RWPE2 (cell line): ENCODE measurements at regions not wholly inside any gene's neighbourhood (a gene's known extent, or its start where the extent isn't known, plus 50 kb on each side); places are given as distances from the start of the nearest gene placed in this dataset.
"Not testable (repeated sequence)": the region's sequence is repeated elsewhere in the genome, so short reads cannot be mapped to it uniquely, and the experiment has no call there.

ENCODE experiments used
- ATAC-seq: fragments of 200-7000 bp; cut with Tn5 transposase; 3 replicates; pipeline ENCODE4 v1.9.1; 2021; ENCODE audit warnings: low read depth
- DNase-seq: peaks from one replicate; pipeline ENCODE4 v3.0.0-alpha.2; 2020; ENCODE audit warnings: low spot score
- H3K27ac ChIP-seq: fragments of 450-650 bp; 2 replicates; pipeline ENCODE4 v1.5.1; 2017; ENCODE audit warnings: mild to moderate bottlenecking; ENCODE audit not compliant: poor library complexity, severe bottlenecking
- H3K27me3 ChIP-seq: fragments of 250-450 bp; sonication (Bioruptor Pico); 2 replicates; pipeline ENCODE4 v1.5.1; 2021; ENCODE audit warnings: mild to moderate bottlenecking, moderate library complexity; ENCODE audit not compliant: insufficient read depth, poor library complexity, severe bottlenecking
- H3K36me3 ChIP-seq: fragments of 250-450 bp; sonication (Bioruptor Pico); 2 replicates; pipeline ENCODE4 v1.5.1; 2020; ENCODE audit warnings: low read depth, mild to moderate bottlenecking, moderate library complexity
- H3K4me1 ChIP-seq: fragments of 250-450 bp; sonication (Bioruptor Pico); 2 replicates; pipeline ENCODE4 v1.5.1; 2021; ENCODE audit warnings: mild to moderate bottlenecking, moderate library complexity; ENCODE audit not compliant: insufficient read depth, poor library complexity, severe bottlenecking
- H3K4me3 ChIP-seq: fragments of 250-450 bp; sonication (Bioruptor Pico); 2 replicates; pipeline ENCODE4 v1.5.1; 2021; ENCODE audit warnings: mild to moderate bottlenecking, moderate library complexity; ENCODE audit not compliant: severe bottlenecking
- H3K9me3 ChIP-seq: fragments of 250-450 bp; sonication (Bioruptor Pico); 2 replicates; pipeline ENCODE4 v1.5.1; 2021; ENCODE audit warnings: mild to moderate bottlenecking, moderate library complexity; ENCODE audit not compliant: severe bottlenecking
- TF ChIP-seq, protein P1 (sequence below): fragments of 450-650 bp; IDR thresholded peaks from one replicate; pipeline ENCODE4 v1.5.1; 2017; ENCODE audit warnings: mild to moderate bottlenecking, moderate library complexity; ENCODE audit not compliant: poor library complexity, severe bottlenecking

DNA sequence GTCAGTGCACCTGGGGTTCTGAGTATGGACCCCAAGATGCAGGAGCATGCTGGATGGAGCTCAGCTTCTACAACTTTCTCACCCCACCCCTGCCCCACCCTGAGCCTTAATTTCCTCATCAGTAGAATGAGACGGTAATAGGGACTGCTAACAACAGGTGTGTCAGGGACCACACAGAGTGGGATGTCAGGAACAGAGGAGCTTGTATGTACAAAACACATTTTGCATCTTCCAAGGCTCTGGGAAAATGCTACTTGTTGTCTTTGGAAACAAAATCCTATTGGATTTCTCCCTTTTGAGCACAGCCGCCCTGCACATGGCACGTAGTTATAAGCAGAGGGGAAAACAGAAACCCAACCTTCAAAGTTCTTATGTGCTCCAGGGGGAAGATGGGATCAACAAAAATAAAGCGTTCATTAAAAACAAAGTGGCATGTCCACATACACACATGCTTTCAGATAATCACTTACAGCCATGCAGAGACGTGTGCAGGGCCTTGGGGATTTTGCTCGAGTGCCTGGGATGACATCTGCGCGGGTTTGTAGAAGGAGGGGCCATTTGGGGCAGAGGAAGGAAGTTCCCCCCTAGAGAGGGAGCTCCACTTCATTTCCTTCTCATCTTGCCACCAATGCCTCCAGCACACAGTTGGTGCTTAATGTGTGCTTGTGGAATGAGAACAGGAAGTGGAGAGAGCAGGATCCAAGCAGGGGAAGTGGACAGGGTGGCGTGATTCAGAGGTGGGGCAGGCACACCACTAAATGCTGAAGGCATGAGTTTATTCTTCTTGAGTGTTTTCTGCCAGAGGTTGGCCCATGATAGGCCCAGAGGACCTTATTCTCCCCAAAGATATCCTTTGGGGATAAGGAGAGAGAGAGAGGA lies 138.9 kb downstream of the SMIM20 start:
- no peaks in the 10 kb centered on the region for H3K9me3 ChIP-seq
- H3K27ac ChIP-seq = no peak overlapping the region
- peaks cover 11% of the 10 kb centered on the region for H3K4me1 ChIP-seq
- ATAC-seq (no peak), DNase-seq (no peak)
- no peak overlapping the region for H3K4me3 ChIP-seq
- H3K36me3 ChIP-seq = no peaks in the 10 kb centered on the region
- no peaks in the 10 kb centered on the region for H3K27me3 ChIP-seq
- TF ChIP-seq, protein P1, sequence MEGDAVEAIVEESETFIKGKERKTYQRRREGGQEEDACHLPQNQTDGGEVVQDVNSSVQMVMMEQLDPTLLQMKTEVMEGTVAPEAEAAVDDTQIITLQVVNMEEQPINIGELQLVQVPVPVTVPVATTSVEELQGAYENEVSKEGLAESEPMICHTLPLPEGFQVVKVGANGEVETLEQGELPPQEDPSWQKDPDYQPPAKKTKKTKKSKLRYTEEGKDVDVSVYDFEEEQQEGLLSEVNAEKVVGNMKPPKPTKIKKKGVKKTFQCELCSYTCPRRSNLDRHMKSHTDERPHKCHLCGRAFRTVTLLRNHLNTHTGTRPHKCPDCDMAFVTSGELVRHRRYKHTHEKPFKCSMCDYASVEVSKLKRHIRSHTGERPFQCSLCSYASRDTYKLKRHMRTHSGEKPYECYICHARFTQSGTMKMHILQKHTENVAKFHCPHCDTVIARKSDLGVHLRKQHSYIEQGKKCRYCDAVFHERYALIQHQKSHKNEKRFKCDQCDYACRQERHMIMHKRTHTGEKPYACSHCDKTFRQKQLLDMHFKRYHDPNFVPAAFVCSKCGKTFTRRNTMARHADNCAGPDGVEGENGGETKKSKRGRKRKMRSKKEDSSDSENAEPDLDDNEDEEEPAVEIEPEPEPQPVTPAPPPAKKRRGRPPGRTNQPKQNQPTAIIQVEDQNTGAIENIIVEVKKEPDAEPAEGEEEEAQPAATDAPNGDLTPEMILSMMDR = no peak

DNA sequence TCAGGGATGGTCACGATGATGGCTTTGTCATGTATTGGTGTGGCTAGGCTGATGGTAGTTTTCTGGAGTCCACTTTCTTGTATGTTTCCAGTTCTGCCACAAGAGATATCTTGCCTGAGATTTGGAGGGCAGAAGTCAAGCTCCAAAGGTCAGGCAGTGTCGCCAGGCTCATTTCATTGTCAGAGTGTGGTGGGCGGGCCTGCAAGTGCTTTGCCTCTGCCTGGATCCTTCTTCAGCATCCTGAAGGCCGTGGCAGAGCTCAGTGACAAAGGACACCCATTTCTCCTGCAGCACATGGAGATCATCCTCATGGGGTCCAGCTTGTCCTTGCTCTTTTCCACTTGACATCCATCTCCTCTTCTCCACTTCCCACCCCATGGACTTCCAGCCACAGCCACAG lies 139.7 kb downstream of the SMIM20 start:
- H3K27me3 ChIP-seq = no peaks in the 10 kb centered on the region
- no peak for ATAC-seq
- no peak overlapping the region for H3K27ac ChIP-seq
- no peak for DNase-seq
- H3K9me3 ChIP-seq = no peaks in the 10 kb centered on the region
- TF ChIP-seq, protein P1 = no peak
- H3K36me3 ChIP-seq = no peaks in the 10 kb centered on the region
- H3K4me3 ChIP-seq = no peak overlapping the region
- H3K4me1 ChIP-seq = peaks cover 9% of the 10 kb centered on the region

DNA sequence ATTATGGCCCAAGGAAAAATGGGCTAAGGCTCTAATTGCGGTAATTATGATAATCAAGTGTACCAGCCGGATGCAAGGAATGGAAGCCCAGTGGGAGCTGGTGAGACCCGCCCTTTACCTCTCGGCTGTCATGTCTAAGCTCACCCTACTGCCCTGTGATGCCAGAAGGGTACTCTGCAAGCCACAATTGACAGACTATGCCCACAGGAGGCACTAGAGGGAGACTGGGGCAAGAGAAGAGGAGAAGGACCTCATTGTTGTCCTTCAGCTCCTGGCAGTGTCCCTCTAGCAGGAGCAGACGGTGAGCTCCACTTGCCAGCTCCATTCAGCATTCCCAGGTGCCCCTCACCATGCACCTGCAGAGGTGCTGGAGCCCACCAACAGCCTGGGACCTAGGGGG lies 141.8 kb downstream of the SMIM20 start:
- DNase-seq (no peak), ATAC-seq (no peak)
- Histone ChIP-seq H3K27me3 (no peaks in the 10 kb centered on the region), H3K36me3 (no peaks in the 10 kb centered on the region), H3K4me3 (no peak overlapping the region), H3K4me1 (peaks cover 3% of the 10 kb centered on the region), H3K27ac (no peak overlapping the region), H3K9me3 (no peaks in the 10 kb centered on the region)
- TF ChIP-seq, protein P1 = no peak

DNA sequence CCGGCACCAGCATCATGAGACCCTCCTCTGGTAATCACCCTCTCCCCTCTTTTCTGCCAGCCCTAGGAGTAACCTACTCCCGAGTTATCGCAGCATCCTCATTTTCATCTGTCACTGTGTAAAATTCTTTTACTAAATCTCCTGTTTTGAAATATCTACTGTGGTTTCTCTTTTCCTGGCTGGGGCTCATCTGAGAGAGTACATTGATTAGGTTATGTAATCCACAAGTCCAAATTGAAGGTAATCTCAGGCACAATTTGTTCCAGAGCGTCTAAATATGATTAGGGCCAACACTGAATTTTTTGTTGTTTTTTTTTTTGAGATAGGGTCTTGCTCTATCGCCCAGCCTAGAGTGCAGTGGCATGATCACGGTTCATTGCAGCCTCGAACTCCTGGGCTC lies 142.4 kb downstream of the SMIM20 start:
- ATAC-seq (no peak), DNase-seq (no peak)
- Histone ChIP-seq H3K36me3 (no peaks in the 10 kb centered on the region), H3K27ac (no peak overlapping the region), H3K4me1 (peaks cover 3% of the 10 kb centered on the region), H3K27me3 (no peaks in the 10 kb centered on the region), H3K9me3 (no peaks in the 10 kb centered on the region), H3K4me3 (no peak overlapping the region)
- TF ChIP-seq, protein P1 = no peak

DNA sequence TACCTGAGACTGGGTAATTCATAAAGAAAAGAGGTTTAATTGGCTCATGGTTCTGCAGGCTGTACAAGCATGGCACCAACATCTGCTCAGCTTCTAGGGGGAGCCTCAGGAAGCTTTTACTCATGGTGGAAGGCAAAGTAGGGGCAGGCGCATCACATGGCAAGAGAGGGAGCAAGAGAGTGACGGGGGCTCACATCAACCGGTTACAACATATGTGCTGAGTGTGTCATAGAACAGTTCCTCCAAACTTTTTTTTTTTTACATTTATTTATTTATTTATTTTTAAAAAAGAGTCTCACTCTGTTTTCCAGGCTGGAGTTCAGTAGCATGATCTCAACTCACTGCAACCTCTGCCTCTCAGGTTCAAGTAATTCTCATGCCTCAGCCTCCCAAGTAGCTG lies 143.8 kb downstream of the SMIM20 start:
- not testable (repeated sequence) for H3K9me3 ChIP-seq, H3K4me3 ChIP-seq, H3K27me3 ChIP-seq, H3K27ac ChIP-seq, ATAC-seq, DNase-seq, H3K4me1 ChIP-seq, H3K36me3 ChIP-seq
